MCF 10A (cell line): ENCODE measurements at regions not wholly inside any gene's neighbourhood (a gene's known extent, or its start where the extent isn't known, plus 50 kb on each side); places are given as distances from the start of the nearest gene placed in this dataset.

Experiments used
- BruUV-seq: library from RNA; stranded (reverse); fragments of 400-500 nt; replicated peaks from 2 replicates; lab custom pipeline; 2021; lab: Mats Ljungman, UMichigan
- CTCF ChIA-PET: fragments of 300-600 bp; sonication (Branson Sonifier 250); formaldehyde crosslinking; extraction: SDS; loops from one replicate; lab custom pipeline; 2021; ENCODE audit warnings: antibody characterized with exemption, inconsistent platforms; lab: Yijun Ruan, JAX
- POLR2A ChIA-PET: fragments of 300-600, 350-650 bp; sonication (Branson Sonifier 250); formaldehyde crosslinking; extraction: SDS; loops from one replicate; lab custom pipeline; 2020; ENCODE audit warnings: antibody characterized with exemption, inconsistent platforms; lab: Yijun Ruan, JAX
- DNase-seq: peaks from one replicate; pipeline ENCODE4 v3.0.0-alpha.2; 2018; ENCODE audit not compliant: unreplicated experiment
- H3K27ac Mint-ChIP-seq: one replicate; pipeline ENCODE4 v1.8.0; 2022; ENCODE audit warnings: mild to moderate bottlenecking, low read depth, mixed read lengths; ENCODE audit not compliant: unreplicated experiment
- H3K27me3 Mint-ChIP-seq: one replicate; pipeline ENCODE4 v1.8.0; 2022; ENCODE audit warnings: mixed read lengths; ENCODE audit not compliant: insufficient read depth, unreplicated experiment
- H3K36me3 Mint-ChIP-seq: one replicate; pipeline ENCODE4 v1.8.0; 2022; ENCODE audit warnings: mild to moderate bottlenecking, moderate library complexity, mixed read lengths; ENCODE audit not compliant: insufficient read depth, unreplicated experiment
- H3K4me1 Mint-ChIP-seq: one replicate; pipeline ENCODE4 v1.8.0; 2022; ENCODE audit warnings: mixed read lengths; ENCODE audit not compliant: insufficient read depth, unreplicated experiment
- H3K4me3 Mint-ChIP-seq: one replicate; pipeline ENCODE4 v1.8.0; 2022; ENCODE audit warnings: mild to moderate bottlenecking, moderate library complexity, mixed read lengths; ENCODE audit not compliant: unreplicated experiment
- H3K9me3 Mint-ChIP-seq: one replicate; pipeline ENCODE4 v1.8.0; 2022; ENCODE audit warnings: mixed read lengths; ENCODE audit not compliant: unreplicated experiment
- intact Hi-C: fragments of 100-400 bp; cut with micrococcal nuclease; formaldehyde crosslinking; loops from 2 replicates; pipeline ENCODE4 v1.14.1; 2022
- TF ChIP-seq, protein P1 (sequence below): fragments of 200-600 bp; IDR thresholded peaks from one replicate; pipeline ENCODE4 v1.8.0; 2022; ENCODE audit warnings: antibody characterized with exemption, mild to moderate bottlenecking; ENCODE audit not compliant: unreplicated experiment

DNA sequence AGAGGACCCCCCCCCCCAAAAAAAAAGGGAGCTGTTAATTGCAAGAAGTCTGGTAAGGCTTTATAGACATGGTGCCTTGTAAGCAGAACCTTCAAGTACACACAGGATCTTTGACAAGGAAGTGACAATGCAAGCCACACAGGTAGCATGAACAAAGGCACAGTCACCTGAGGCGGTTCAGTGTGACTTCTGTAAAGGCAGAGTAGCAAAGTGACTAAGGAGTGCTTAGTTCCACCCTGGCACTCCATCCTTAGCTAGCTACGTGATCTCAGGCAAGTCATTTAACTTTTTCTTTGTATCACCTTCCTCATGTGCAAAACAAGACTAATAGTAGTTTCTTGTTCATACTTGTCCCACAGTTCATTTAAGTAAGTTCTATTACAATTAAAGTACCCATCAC is 282.0 kb downstream of the PRELID2 start:
- POLR2A ChIA-PET: interaction anchor here (0.5 kb wide), 1 partner anchor 223 kb away, joined by 5 read pairs; no protein-coding TSS in a partner anchor
- TF ChIP-seq, protein P1, sequence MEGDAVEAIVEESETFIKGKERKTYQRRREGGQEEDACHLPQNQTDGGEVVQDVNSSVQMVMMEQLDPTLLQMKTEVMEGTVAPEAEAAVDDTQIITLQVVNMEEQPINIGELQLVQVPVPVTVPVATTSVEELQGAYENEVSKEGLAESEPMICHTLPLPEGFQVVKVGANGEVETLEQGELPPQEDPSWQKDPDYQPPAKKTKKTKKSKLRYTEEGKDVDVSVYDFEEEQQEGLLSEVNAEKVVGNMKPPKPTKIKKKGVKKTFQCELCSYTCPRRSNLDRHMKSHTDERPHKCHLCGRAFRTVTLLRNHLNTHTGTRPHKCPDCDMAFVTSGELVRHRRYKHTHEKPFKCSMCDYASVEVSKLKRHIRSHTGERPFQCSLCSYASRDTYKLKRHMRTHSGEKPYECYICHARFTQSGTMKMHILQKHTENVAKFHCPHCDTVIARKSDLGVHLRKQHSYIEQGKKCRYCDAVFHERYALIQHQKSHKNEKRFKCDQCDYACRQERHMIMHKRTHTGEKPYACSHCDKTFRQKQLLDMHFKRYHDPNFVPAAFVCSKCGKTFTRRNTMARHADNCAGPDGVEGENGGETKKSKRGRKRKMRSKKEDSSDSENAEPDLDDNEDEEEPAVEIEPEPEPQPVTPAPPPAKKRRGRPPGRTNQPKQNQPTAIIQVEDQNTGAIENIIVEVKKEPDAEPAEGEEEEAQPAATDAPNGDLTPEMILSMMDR: no peak
- H3K4me1 Mint-ChIP-seq: peaks cover 9% of the 10 kb centered on the region
- intact Hi-C loops: no loop called here
- no peaks in the 10 kb centered on the region for H3K36me3 Mint-ChIP-seq
- H3K9me3 Mint-ChIP-seq: no peaks in the 10 kb centered on the region
- no peak for DNase-seq
- no peak overlapping the region for H3K4me3 Mint-ChIP-seq
- no peak overlapping the region for H3K27ac Mint-ChIP-seq
- BruUV-seq: no TSS peak
- H3K27me3 Mint-ChIP-seq: no peaks in the 10 kb centered on the region
- CTCF ChIA-PET: interaction anchor here (0.7 to 0.9 kb wide), 2 partner anchors 9 to 1194 kb away, joined by 6 read pairs; no protein-coding TSS in a partner anchor

DNA sequence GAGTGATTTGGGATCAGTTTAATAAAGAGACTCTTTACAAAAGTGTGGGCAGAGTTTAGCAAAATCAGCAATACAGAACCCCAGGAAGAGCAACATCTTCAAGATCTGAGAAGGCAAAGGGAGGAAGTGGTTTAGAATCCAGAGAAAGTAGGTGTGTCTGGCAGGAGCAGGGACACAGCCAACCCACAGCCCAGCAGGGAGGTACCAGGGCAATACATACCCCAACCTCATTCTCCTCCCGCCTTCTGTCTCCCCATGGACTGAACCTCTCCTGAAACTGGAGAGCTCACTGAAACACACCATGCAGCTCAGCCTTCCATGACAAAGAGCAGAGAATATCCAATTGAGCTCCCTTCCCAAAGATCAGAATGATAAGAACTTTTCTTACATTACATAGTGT is 283.4 kb downstream of the PRELID2 start:
- Mint-ChIP-seq H3K27me3 (no peaks in the 10 kb centered on the region), H3K4me3 (no peak overlapping the region), H3K27ac (no peak overlapping the region), H3K9me3 (no peaks in the 10 kb centered on the region), H3K36me3 (no peaks in the 10 kb centered on the region), H3K4me1 (peaks cover 9% of the 10 kb centered on the region)
- intact Hi-C loops: no loop called here
- TF ChIP-seq, protein P1: no peak
- ChIA-PET POLR2A (no interaction called here), CTCF (no interaction called here)
- no TSS peak for BruUV-seq
- no peak for DNase-seq

- POLR2A ChIA-PET: no interaction called here
- intact Hi-C loops: no loop called here
- Mint-ChIP-seq H3K4me3 (no peak overlapping the region), H3K9me3 (no peaks in the 10 kb centered on the region), H3K27me3 (no peaks in the 10 kb centered on the region), H3K27ac (no peak overlapping the region), H3K4me1 (no peaks in the 10 kb centered on the region), H3K36me3 (no peaks in the 10 kb centered on the region)
- no TSS peak for BruUV-seq
- CTCF ChIA-PET: no interaction called here
- DNase-seq: no peak
- TF ChIP-seq, protein P1: no peak
Measured at GRCh38 chr5:145548097-145548496, 287.0 kb downstream of the PRELID2 start.

DNA sequence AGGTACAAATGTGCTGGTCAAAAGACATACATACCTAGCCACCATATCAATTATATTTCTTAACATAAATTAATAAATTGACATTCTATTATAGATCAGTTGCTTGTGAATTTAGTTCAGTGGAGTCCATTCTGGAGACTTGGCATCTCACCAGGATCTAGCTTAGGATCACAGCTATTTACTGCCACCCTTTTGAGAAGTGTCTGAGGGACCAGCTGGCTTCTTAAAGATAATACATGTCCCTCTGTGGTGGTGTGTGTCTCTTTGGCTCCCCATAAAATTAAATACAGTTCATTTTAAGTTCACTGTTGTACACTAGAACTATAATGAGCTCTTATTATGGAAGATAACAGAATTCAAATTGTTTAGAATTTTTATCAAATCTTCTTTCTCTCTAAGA is 290.7 kb downstream of the PRELID2 start:
- no TSS peak for BruUV-seq
- POLR2A ChIA-PET: interaction anchor here (0.5 to 0.6 kb wide), 2 partner anchors 297 to 1250 kb away, joined by 3 read pairs; no protein-coding TSS in a partner anchor
- CTCF ChIA-PET: interaction anchor here (0.9 kb wide), 1 partner anchor 9 kb away, joined by 6 read pairs; no protein-coding TSS in a partner anchor
- no peaks in the 10 kb centered on the region for H3K9me3 Mint-ChIP-seq
- intact Hi-C loops: no loop called here
- H3K27ac Mint-ChIP-seq: no peak overlapping the region
- DNase-seq: no peak
- TF ChIP-seq, protein P1: no peak
- H3K36me3 Mint-ChIP-seq: no peaks in the 10 kb centered on the region
- no peaks in the 10 kb centered on the region for H3K27me3 Mint-ChIP-seq
- no peak overlapping the region for H3K4me3 Mint-ChIP-seq
- peaks cover 6% of the 10 kb centered on the region for H3K4me1 Mint-ChIP-seq
